ENCODE measurements at regions not wholly inside any gene's neighbourhood (a gene's known extent, or its start where the extent isn't known, plus 50 kb on each side); places are given as distances from the start of the nearest gene placed in this dataset.
"Not testable (repeated sequence)": the region's sequence is repeated elsewhere in the genome, so short reads cannot be mapped to it uniquely, and the experiment has no call there.

DNA sequence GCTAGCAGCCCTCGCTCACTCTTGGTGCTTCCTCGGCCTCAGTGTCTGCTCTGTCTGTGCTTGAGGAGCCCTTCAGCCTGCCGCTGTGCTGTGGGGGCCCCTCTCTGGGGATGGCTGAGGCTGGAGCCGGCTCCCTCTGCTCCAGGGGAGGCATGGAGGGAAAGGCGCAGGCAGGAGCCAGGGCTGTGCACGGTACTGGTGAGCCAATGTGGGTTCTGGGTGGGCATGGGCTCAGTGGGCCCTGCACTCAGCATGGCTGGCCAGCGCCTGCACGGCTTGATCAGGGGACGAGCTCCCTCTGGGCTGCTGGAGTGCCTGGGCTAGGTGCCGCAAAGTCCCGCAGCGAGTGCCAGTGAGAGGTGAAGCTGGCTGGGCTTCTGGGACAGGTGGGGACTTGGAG lies 260.0 kb downstream of the SI start:
- H3K27ac Mint-ChIP-seq: no peak overlapping the region
- H3K9me3 Mint-ChIP-seq: peaks cover 6% of the 10 kb centered on the region
- CTCF ChIA-PET: no interaction called here
- no peak for DNase-seq
- POLR2A ChIA-PET: no interaction called here
- no peaks in the 10 kb centered on the region for H3K4me1 Mint-ChIP-seq
- no peaks in the 10 kb centered on the region for H3K36me3 Mint-ChIP-seq (ENCODE audit: low read depth)
- H3K27me3 Mint-ChIP-seq: no peaks in the 10 kb centered on the region
- no peak overlapping the region for H3K4me3 Mint-ChIP-seq

DNA sequence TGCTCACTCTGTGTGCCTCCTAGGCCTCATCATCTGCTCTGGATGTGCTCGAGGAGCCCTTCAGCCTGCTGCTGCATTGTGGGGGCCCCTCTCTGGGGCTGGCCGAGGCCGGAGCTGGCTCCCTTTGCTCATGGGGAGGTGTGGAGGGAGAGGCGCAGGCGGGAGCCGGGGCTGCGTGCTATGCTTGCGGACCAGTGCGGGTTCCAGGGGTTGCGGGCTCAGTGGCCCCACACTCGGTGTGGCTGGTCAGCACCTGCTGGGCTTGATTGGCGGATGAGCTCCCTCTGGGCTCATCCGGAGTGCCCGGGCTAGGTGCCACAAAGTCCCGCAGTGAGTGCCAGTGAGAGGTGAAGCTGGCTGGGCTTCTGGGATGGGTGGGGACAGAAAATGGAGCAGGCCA lies 264.2 kb downstream of the SI start:
- Mint-ChIP-seq H3K9me3 (peaks cover 6% of the 10 kb centered on the region), H3K36me3 (ENCODE audit: low read depth) (no peaks in the 10 kb centered on the region), H3K27ac (no peak overlapping the region), H3K4me3 (no peak overlapping the region), H3K27me3 (no peaks in the 10 kb centered on the region), H3K4me1 (no peaks in the 10 kb centered on the region)
- POLR2A ChIA-PET: no interaction called here
- CTCF ChIA-PET: no interaction called here
- DNase-seq: no peak

- H3K4me3 Mint-ChIP-seq: no peak overlapping the region
Observed at GRCh38 chr3:164812042-164812441, 266.3 kb downstream of the SI start.

DNA sequence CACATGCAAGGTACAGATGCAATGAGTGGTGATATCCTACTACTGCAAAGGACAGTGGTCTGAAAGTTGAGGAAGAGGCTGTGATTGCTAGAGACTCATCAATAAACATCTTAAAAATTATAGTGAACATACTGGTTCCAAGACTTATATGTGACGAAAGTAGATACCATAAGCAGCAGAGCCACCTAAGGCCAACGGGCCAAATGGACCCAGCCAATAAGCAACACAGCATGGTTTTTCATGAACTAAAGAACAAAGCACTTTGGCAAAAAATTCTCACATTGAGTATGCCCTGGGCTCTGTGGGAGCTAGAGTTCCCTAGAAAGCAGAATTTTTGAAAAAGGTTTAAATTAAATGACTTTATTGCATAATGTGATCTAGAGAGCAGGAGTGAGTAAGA lies 272.1 kb downstream of the SI start:
- H3K4me3 Mint-ChIP-seq: no peak overlapping the region

More at GRCh38 chr3:164812042-164812441, 266.3 kb downstream of the SI start:
- Mint-ChIP-seq H3K9me3 (peaks cover 6% of the 10 kb centered on the region), H3K36me3 (ENCODE audit: low read depth) (no peaks in the 10 kb centered on the region), H3K4me1 (no peaks in the 10 kb centered on the region), H3K27me3 (no peaks in the 10 kb centered on the region), H3K27ac (no peak overlapping the region)
- ChIA-PET CTCF (no interaction called here), POLR2A (no interaction called here)
- DNase-seq: no peak

DNA sequence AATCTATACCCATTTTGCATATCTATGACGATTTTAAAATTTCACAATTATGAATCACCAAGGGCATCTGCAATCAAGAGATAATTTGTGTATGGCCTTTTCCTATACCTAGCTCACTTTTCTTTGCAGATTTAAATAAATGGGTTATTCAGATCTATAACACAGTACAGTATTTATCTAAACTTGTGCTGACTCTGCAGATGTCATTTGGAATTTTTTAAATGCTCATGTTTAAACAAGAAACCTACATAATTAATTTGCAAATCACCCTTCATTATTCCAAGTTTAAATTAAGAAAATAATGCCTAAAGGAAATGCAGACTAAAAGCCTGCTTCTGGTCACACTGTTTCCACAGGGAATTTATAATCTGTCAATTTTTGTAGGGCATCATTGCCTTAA lies 284.2 kb downstream of the SI start:
- ChIA-PET CTCF (no interaction called here), POLR2A (no interaction called here)
- no peak for DNase-seq
- Mint-ChIP-seq H3K9me3 (peaks cover 2% of the 10 kb centered on the region), H3K4me1 (no peaks in the 10 kb centered on the region), H3K36me3 (ENCODE audit: low read depth) (no peaks in the 10 kb centered on the region), H3K27me3 (no peaks in the 10 kb centered on the region), H3K27ac (no peak overlapping the region), H3K4me3 (no peak overlapping the region)

More for the DNA sequence above, 272.1 kb downstream of the SI start:
- Mint-ChIP-seq H3K36me3 (ENCODE audit: low read depth) (no peaks in the 10 kb centered on the region), H3K27me3 (no peaks in the 10 kb centered on the region), H3K27ac (no peak overlapping the region), H3K9me3 (peaks cover 7% of the 10 kb centered on the region), H3K4me1 (no peaks in the 10 kb centered on the region)
- ChIA-PET POLR2A (no interaction called here), CTCF (no interaction called here)
- no peak for DNase-seq

DNA sequence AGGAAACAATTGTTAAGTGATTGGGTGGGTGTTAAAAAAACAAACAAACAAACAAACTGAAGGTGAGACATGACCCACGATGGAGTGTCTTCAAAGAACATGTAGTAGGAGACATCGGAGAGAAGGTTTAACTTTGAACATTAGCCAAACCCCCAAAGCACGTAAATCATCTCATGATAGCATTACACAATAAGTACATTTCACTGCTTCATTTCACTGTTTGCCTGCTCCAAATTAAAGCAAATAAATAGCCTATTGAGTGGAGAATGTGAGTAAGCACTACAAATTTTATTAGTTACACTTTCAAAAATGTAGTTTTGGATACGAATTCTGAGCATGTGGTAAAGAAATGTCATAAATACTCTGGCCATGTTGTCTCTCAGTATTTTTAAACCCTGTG lies 287.0 kb downstream of the SI start:
- H3K27me3 Mint-ChIP-seq: no peaks in the 10 kb centered on the region
- ChIA-PET POLR2A (no interaction called here), CTCF (interaction anchor here (0.6 kb wide), 1 partner anchor 32 kb away, joined by 3 read pairs; no protein-coding TSS in a partner anchor)
- no peak overlapping the region for H3K27ac Mint-ChIP-seq
- no peak for DNase-seq
- no peak overlapping the region for H3K4me3 Mint-ChIP-seq
- H3K36me3 Mint-ChIP-seq (ENCODE audit: low read depth): no peaks in the 10 kb centered on the region
- H3K9me3 Mint-ChIP-seq: no peaks in the 10 kb centered on the region
- H3K4me1 Mint-ChIP-seq: no peaks in the 10 kb centered on the region

GRCh38 chr3:164784407-164784806 lies 293.9 kb downstream of the SI start:
- not testable (repeated sequence) for H3K36me3 Mint-ChIP-seq (ENCODE audit: low read depth); H3K4me3 Mint-ChIP-seq; H3K27ac Mint-ChIP-seq

DNA sequence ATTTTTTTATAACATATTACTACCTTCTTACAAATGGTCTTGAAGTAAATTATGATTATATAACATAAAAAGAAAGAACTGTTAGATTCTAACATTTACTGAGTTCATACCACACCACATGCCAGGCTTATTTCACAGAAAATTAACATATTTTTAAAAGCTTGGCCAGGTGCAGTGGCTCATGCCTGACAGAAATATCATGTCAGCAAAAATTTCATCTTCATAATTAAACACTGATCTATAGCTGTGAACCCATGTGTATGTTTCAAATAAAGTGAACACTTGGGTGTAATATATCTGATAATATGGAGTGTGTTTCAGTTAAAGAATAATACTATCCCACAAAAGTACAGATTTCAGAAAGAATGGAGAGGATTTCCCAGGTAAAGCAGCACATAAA lies 296.5 kb downstream of the SI start:
- peaks cover 5% of the 10 kb centered on the region for H3K9me3 Mint-ChIP-seq
- CTCF ChIA-PET: no interaction called here
- H3K27ac Mint-ChIP-seq: no peak overlapping the region
- no peaks in the 10 kb centered on the region for H3K27me3 Mint-ChIP-seq
- DNase-seq: no peak
- no peak overlapping the region for H3K4me3 Mint-ChIP-seq
- H3K4me1 Mint-ChIP-seq: no peaks in the 10 kb centered on the region
- H3K36me3 Mint-ChIP-seq (ENCODE audit: low read depth): no peaks in the 10 kb centered on the region
- POLR2A ChIA-PET: no interaction called here

More at GRCh38 chr3:164784407-164784806, 293.9 kb downstream of the SI start:
- H3K27me3 Mint-ChIP-seq, H3K9me3 Mint-ChIP-seq, POLR2A ChIA-PET, DNase-seq, H3K4me1 Mint-ChIP-seq, CTCF ChIA-PET: not testable (repeated sequence)

DNA sequence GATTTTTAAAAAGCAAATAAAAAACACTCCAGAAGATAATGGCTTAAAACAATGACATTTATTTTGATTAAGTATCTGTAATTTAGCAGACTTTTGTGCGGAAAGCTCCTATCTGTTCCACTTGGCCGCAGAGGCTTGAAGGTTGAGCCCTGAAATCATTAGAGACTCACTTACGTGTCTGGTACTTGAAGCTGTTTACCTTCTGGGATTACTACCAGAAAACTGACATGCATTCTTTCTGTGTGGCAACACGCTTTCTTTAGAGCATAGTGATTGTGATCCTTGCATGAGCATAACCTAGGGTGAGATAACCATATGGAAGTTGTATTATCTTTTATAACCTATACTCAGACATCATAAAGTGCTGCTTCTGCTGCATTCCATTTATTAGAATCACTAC lies 298.5 kb downstream of the SI start:
- no peak overlapping the region for H3K27ac Mint-ChIP-seq

GRCh38 chr3:164752812-164753211 lies 325.5 kb downstream of the SI start:
- ChIA-PET POLR2A (no interaction called here), CTCF (no interaction called here)
- no peak for DNase-seq
- H3K27ac Mint-ChIP-seq: no peak overlapping the region
- peaks cover 2% of the 10 kb centered on the region for H3K9me3 Mint-ChIP-seq
- H3K4me3 Mint-ChIP-seq: no peak overlapping the region
- no peaks in the 10 kb centered on the region for H3K4me1 Mint-ChIP-seq
- H3K27me3 Mint-ChIP-seq: no peaks in the 10 kb centered on the region
- H3K36me3 Mint-ChIP-seq (ENCODE audit: low read depth): no peaks in the 10 kb centered on the region

More for the DNA sequence above, 298.5 kb downstream of the SI start:
- Mint-ChIP-seq H3K4me1 (no peaks in the 10 kb centered on the region), H3K27me3 (no peaks in the 10 kb centered on the region), H3K4me3 (no peak overlapping the region), H3K9me3 (peaks cover 5% of the 10 kb centered on the region), H3K36me3 (ENCODE audit: low read depth) (no peaks in the 10 kb centered on the region)
- CTCF ChIA-PET: no interaction called here
- POLR2A ChIA-PET: no interaction called here
- DNase-seq: no peak

GRCh38 chr3:164748626-164749025 lies 329.7 kb downstream of the SI start:
- Mint-ChIP-seq H3K4me3 (no peak overlapping the region), H3K36me3 (ENCODE audit: low read depth) (no peaks in the 10 kb centered on the region), H3K27me3 (no peaks in the 10 kb centered on the region), H3K27ac (no peak overlapping the region), H3K4me1 (no peaks in the 10 kb centered on the region), H3K9me3 (peaks cover 2% of the 10 kb centered on the region)
- CTCF ChIA-PET: no interaction called here
- no peak for DNase-seq
- POLR2A ChIA-PET: no interaction called here

DNA sequence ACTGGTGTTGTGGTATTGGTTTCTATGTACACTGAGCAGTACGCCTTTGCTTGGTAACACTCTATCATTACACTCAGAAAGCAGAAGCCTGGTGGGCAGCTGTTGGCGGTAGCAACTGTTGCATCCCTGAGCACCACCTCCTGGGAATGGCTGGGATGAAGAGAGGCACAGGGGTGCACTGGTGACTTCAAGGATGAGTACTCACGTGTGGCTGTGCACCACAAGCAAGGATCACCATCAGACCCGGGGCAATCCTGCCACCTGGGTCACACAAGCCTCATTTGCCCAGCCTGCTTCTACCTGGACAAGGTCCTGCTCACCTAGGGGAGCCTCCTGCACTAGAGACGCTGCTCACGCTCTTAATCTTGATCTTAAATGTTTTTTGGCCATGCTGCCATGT lies 336.4 kb downstream of the SI start:
- DNase-seq: no peak
- H3K36me3 Mint-ChIP-seq (ENCODE audit: low read depth): no peaks in the 10 kb centered on the region
- peaks cover 11% of the 10 kb centered on the region for H3K9me3 Mint-ChIP-seq
- no peak overlapping the region for H3K4me3 Mint-ChIP-seq
- H3K4me1 Mint-ChIP-seq: no peaks in the 10 kb centered on the region
- no peaks in the 10 kb centered on the region for H3K27me3 Mint-ChIP-seq
- ChIA-PET CTCF (no interaction called here), POLR2A (no interaction called here)
- H3K27ac Mint-ChIP-seq: no peak overlapping the region

GRCh38 chr3:164737174-164737573 lies 341.1 kb downstream of the SI start:
- POLR2A ChIA-PET: no interaction called here
- no peaks in the 10 kb centered on the region for H3K36me3 Mint-ChIP-seq (ENCODE audit: low read depth)
- no peak overlapping the region for H3K4me3 Mint-ChIP-seq
- DNase-seq: no peak
- H3K9me3 Mint-ChIP-seq: peaks cover 11% of the 10 kb centered on the region
- H3K27me3 Mint-ChIP-seq: no peaks in the 10 kb centered on the region
- CTCF ChIA-PET: no interaction called here
- no peak overlapping the region for H3K27ac Mint-ChIP-seq
- H3K4me1 Mint-ChIP-seq: no peaks in the 10 kb centered on the region

DNA sequence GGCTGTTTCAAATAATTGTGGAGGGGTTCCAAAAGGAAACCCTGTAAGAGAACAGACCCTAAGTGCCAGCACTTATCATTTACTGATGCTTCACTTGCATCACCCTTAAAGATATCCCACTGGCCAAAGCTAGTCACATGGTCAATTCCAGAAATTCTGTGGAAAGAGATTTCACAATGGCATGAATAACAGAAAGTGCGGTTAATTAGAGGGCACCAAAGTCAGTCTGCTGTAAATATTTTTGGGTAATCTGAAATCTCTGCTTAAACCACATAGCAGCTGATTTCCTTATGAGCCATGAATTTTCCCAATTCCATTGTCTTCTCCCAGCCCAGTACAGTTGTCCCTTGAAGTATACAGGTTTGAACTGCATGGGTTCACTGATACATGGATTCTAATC lies 346.1 kb downstream of the SI start:
- H3K9me3 Mint-ChIP-seq: peaks cover 2% of the 10 kb centered on the region

GRCh38 chr3:164730815-164731360 lies 347.4 kb downstream of the SI start:
- Mint-ChIP-seq H3K4me3 (no peak overlapping the region), H3K9me3 (peaks cover 2% of the 10 kb centered on the region), H3K27me3 (no peaks in the 10 kb centered on the region), H3K36me3 (ENCODE audit: low read depth) (no peaks in the 10 kb centered on the region), H3K27ac (no peak overlapping the region), H3K4me1 (no peaks in the 10 kb centered on the region)
- ChIA-PET POLR2A (no interaction called here), CTCF (no interaction called here)
- no peak for DNase-seq

More for the DNA sequence above, 346.1 kb downstream of the SI start:
- Mint-ChIP-seq H3K4me1 (no peaks in the 10 kb centered on the region), H3K36me3 (ENCODE audit: low read depth) (no peaks in the 10 kb centered on the region), H3K27ac (no peak overlapping the region), H3K4me3 (no peak overlapping the region), H3K27me3 (no peaks in the 10 kb centered on the region)
- no peak for DNase-seq
- CTCF ChIA-PET: no interaction called here
- POLR2A ChIA-PET: no interaction called here
